Body of pancreas (tissue), 4 donors: ENCODE measurements at regions not wholly inside any gene's neighbourhood (a gene's known extent, or its start where the extent isn't known, plus 50 kb on each side); places are given as distances from the start of the nearest gene placed in this dataset.
"Not testable (repeated sequence)": the region's sequence is repeated elsewhere in the genome, so short reads cannot be mapped to it uniquely, and the experiment has no call there.

Experiments used
- ATAC-seq: fragments of 150-250 bp; one replicate; pipeline ENCODE4 v1.9.1; 2016
- DNase-seq, 4 donors: peaks; one replicate each; pipeline ENCODE4 v3.0.0-alpha.2; 2019
- H3K27ac ChIP-seq, 4 donors: fragments of 200-600 bp; sonication (generic); 1 replicate in 3 of 4; 2 replicates in 1 of 4; pipeline versions ENCODE4 v1.5.1 to v1.6.1; 2016 to 2019; ENCODE audit warnings: mild to moderate bottlenecking in 1 of 4, mixed read lengths in 1 of 4, moderate library complexity in 1 of 4
- H3K27me3 ChIP-seq, 2 donors: fragments of 200-600 bp; sonication (generic); one replicate each; pipeline ENCODE4 v1.6.0; 2016; ENCODE audit warnings: mild to moderate bottlenecking in 1 of 2
- H3K36me3 ChIP-seq, 2 donors: fragments of 200-600 bp; sonication (generic); replicated peaks in 1 of 2; 2 replicates each; pipeline ENCODE4 v1.5.1; 2016; ENCODE audit warnings: low read depth in 2 of 2; ENCODE audit not compliant: insufficient read depth in 1 of 2
- H3K4me1 ChIP-seq: fragments of 200-600 bp; sonication (generic); one replicate; pipeline ENCODE4 v1.6.0; 2016
- H3K4me3 ChIP-seq, 2 donors: fragments of 200-600 bp; sonication (generic); 1 replicate in 1 of 2; 2 replicates in 1 of 2; pipeline ENCODE4 v1.5.1; 2016 to 2019
- H3K9me3 ChIP-seq, 3 donors: fragments of 200-600 bp; sonication (generic); 1 replicate in 2 of 3; 2 replicates in 1 of 3; pipeline ENCODE4 v1.5.1; 2016
- CTCF ChIP-seq, 7 experiments: fragments of 450-650 bp in 4 of 7; fragments of 200-600 bp in 3 of 7; sonication (generic) in 3 of 7; IDR thresholded peaks; one replicate each; pipeline ENCODE4 v1.5.1; 2016 to 2019; ENCODE audit warnings: antibody characterized with exemption in 7 of 7
- POLR2A ChIP-seq, 3 donors: fragments of 450-650 bp; IDR thresholded peaks; one replicate each; pipeline ENCODE4 v1.6.1; 2016; ENCODE audit warnings: antibody characterized with exemption in 3 of 3, mild to moderate bottlenecking in 2 of 3
- WGBS, 2 donors: methylation state at CpG; one replicate each; pipeline ENCODE4 v1.1.5; 2017; 5-methylcytosine and 5-hydroxymethylcytosine counted together
- intact Hi-C: fragments of 100-400 bp; cut with DNase I; formaldehyde crosslinking; loops from one replicate; pipeline ENCODE4 v1.15.1; 2023

DNA sequence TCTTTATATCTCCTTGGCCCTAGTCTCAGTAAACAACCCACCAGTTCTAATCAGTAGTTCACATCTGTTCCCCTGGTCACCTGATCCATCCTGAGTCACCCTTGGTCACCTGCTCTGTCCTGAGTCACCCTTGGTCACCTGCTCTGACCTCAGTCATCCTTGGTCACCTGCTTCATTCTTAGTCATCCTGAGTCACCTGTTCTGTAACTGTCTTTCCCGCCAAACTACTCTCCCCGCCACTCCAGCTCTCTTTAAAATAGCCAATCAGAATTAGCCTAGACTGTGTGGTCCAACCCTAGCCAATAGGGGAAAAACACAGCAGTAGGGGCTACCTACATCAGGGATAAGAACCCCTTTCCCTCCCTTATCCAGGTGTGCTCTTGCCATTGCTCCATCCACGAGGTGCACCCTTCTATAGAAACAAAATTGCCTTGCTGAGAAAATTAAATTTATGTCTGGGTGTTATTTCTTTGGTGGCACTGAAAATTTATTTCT lies 245.4 kb upstream of the DIO3 start:
- 82 to 86% methylated on average over 3 of the region's 3 CpGs for WGBS, 2 donors
- no peak for ATAC-seq
- no peak for TF ChIP-seq CTCF (IDR thresholded peaks at IDR 0.05)
- no peak for TF ChIP-seq POLR2A (IDR thresholded peaks at IDR 0.05)

GRCh38 chr14:101318271-101318670 lies 243.0 kb upstream of the DIO3 start:
- Histone ChIP-seq H3K9me3 (peaks cover 0 to 14% (median 0%) of the 10 kb centered on the region in 3 donors), H3K36me3 (no peaks in the 10 kb centered on the region), H3K4me3 (no peak overlapping the region), H3K27ac (no peak overlapping the region), H3K27me3 (no peaks in the 10 kb centered on the region), H3K4me1 (no peaks in the 10 kb centered on the region)
- no peak for ATAC-seq
- no peak for DNase-seq
- intact Hi-C loops: no loop called here
- no peak for TF ChIP-seq CTCF (IDR thresholded peaks at IDR 0.05)
- no peak for TF ChIP-seq POLR2A (IDR thresholded peaks at IDR 0.05)
- 50 to 77% methylated on average over 6 of the region's 6 CpGs for WGBS, 2 donors

More for the DNA sequence above, 245.4 kb upstream of the DIO3 start:
- peak in 1 of 4 donors; percentile 10 for DNase-seq
- intact Hi-C loops: no loop called here
- Histone ChIP-seq H3K27ac (no peak overlapping the region), H3K27me3 (no peaks in the 10 kb centered on the region), H3K9me3 (peaks cover 0 to 14% (median 0%) of the 10 kb centered on the region in 3 donors), H3K4me3 (no peak overlapping the region), H3K36me3 (no peaks in the 10 kb centered on the region), H3K4me1 (no peaks in the 10 kb centered on the region)

GRCh38 chr14:101320396-101320795 lies 240.9 kb upstream of the DIO3 start:
- Histone ChIP-seq H3K36me3 (no peaks in the 10 kb centered on the region), H3K27me3 (no peaks in the 10 kb centered on the region), H3K27ac (no peak overlapping the region), H3K9me3 (peaks cover 0 to 14% (median 0%) of the 10 kb centered on the region in 3 donors), H3K4me3 (no peak overlapping the region), H3K4me1 (no peaks in the 10 kb centered on the region)
- WGBS, 2 donors: 47 to 48% methylated on average over 1 of the region's 1 CpG
- no peak for TF ChIP-seq POLR2A (IDR thresholded peaks at IDR 0.05)
- no peak for TF ChIP-seq CTCF (IDR thresholded peaks at IDR 0.05)
- ATAC-seq (no peak), DNase-seq (no peak)
- intact Hi-C loops: no loop called here

DNA sequence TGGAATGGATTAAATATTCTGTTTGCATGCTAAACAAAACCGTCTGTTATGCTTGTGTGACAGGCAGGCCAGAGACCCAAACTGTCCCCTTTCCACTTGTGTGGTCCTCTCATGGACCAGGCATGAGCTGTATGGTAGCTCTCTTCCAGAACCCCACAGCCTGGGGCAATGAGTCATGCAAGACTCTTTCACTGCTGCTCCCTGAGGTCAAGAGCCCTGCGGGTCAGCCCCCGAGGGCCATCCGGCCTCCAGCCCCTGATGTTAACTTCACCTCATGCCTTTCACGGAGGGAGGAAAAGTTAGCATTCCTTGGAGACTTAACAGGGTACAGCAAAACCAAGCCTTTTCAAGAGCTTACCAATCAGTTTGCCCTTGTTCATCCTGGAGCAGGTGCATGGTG lies 239.1 kb upstream of the DIO3 start:
- intact Hi-C loops: no loop called here
- Histone ChIP-seq H3K36me3 (no peaks in the 10 kb centered on the region), H3K9me3 (no peaks in the 10 kb centered on the region), H3K27ac (no peak overlapping the region), H3K27me3 (no peaks in the 10 kb centered on the region), H3K4me1 (no peaks in the 10 kb centered on the region), H3K4me3 (no peak overlapping the region)
- ATAC-seq: no peak
- TF ChIP-seq POLR2A (IDR thresholded peaks at IDR 0.05) (no peak), CTCF (IDR thresholded peaks at IDR 0.05) (no peak)
- WGBS, 2 donors: 45 to 68% methylated on average over 2 to 5 of the region's 5 CpGs
- DNase-seq: no peak

DNA sequence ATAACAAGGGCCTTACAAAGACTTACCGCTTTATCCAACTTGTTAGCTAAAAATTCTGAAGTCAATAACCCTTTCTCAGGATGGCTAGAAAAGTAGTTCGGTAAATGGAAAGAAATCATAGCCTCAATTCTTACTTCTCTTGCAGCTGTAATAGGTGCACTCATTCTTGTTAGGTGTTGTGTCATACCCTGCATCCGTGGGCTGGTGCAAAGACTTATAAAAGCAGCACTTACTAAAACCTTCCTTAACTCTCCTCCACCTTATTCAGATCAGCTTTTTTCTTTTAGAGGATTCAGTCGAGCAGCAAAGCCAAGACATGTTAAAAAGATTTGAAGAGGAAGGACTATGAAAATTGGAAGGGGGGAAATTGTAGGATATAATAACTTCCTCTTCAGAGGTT lies 238.2 kb upstream of the DIO3 start:
- Histone ChIP-seq H3K9me3 (no peaks in the 10 kb centered on the region), H3K27ac (no peak overlapping the region), H3K27me3 (no peaks in the 10 kb centered on the region), H3K4me3 (no peak overlapping the region), H3K4me1 (peaks cover 2% of the 10 kb centered on the region), H3K36me3 (no peaks in the 10 kb centered on the region)
- intact Hi-C loops: no loop called here
- DNase-seq: no peak
- WGBS, 2 donors: 87% methylated on average over 4 of the region's 4 CpGs
- no peak for ATAC-seq
- TF ChIP-seq POLR2A (IDR thresholded peaks at IDR 0.05) (no peak), CTCF (IDR thresholded peaks at IDR 0.05) (no peak)

- ATAC-seq, H3K36me3 ChIP-seq, H3K27ac ChIP-seq, H3K4me1 ChIP-seq, H3K4me3 ChIP-seq, intact Hi-C loops, H3K9me3 ChIP-seq, DNase-seq, H3K27me3 ChIP-seq: not testable (repeated sequence)
- WGBS, 2 donors: 81 to 83% methylated on average over 7 of the region's 7 CpGs
Observed at GRCh38 chr14:101323614-101324235, 237.6 kb upstream of the DIO3 start.
